HEK293 (cell line): ENCODE measurements at regions not wholly inside any gene's neighbourhood (a gene's known extent, or its start where the extent isn't known, plus 50 kb on each side); places are given as distances from the start of the nearest gene placed in this dataset.

ENCODE experiments used
- CTCF ChIA-PET: fragments of 350-600 bp; formaldehyde crosslinking; extraction: SDS; loops from one replicate; lab custom pipeline; 2021; ENCODE audit warnings: antibody characterized with exemption; lab: Yijun Ruan, JAX
- POLR2A ChIA-PET: fragments of 300-600 bp; formaldehyde crosslinking; extraction: SDS; loops from one replicate; lab custom pipeline; 2020; ENCODE audit warnings: antibody characterized with exemption, inconsistent platforms; lab: Yijun Ruan, JAX
- H3K27ac ChIP-seq: fragments of 200-500 bp; sonication (Bioruptor generic); 2 replicates; pipeline ENCODE4 v1.5.1; 2014; ENCODE audit warnings: low read depth, low read length, control low read depth, inconsistent platforms; ENCODE audit errors: extremely low read depth
- H3K36me3 ChIP-seq, 2 experiments: fragments of 200-500 bp in 1 of 2; sonication (Bioruptor generic) in 1 of 2; 1 replicate in 1 of 2; 2 replicates in 1 of 2; pipeline ENCODE4 v1.5.1; 2014 to 2017; ENCODE audit warnings: inconsistent platforms in 2 of 2, low read length in 2 of 2; ENCODE audit not compliant: control insufficient read depth in 2 of 2, insufficient read depth in 1 of 2
- H3K4me1 ChIP-seq: fragments of 200-500 bp; sonication (Bioruptor generic); 2 replicates; pipeline ENCODE4 v1.5.1; 2014; ENCODE audit warnings: mild to moderate bottlenecking, low read length, inconsistent platforms; ENCODE audit not compliant: control insufficient read depth, insufficient read depth
- H3K4me3 ChIP-seq: 2 replicates; pipeline ENCODE4 v1.5.1; 2011; ENCODE audit warnings: low read depth, mild to moderate bottlenecking, control low read depth, low read length, moderate library complexity
- H3K9me3 ChIP-seq: fragments of 200-500 bp; sonication (Bioruptor generic); 2 replicates; pipeline ENCODE4 v1.5.1; 2014; ENCODE audit warnings: low read depth, low read length, inconsistent platforms; ENCODE audit not compliant: control insufficient read depth, insufficient read depth
- FEZF1 ChIP-seq: fragments of 450-650 bp; formaldehyde crosslinking; IDR thresholded peaks from 2 replicates; pipeline ENCODE4 v1.5.1; 2016; ENCODE audit warnings: missing biosample characterization, missing genetic modification characterization
- GLI2 ChIP-seq: fragments of 450-650 bp; formaldehyde crosslinking; IDR thresholded peaks from 2 replicates; pipeline ENCODE4; 2017; ENCODE audit warnings: missing biosample characterization, missing genetic modification characterization, low read depth, borderline replicate concordance
- GLI4 ChIP-seq: fragments of 450-650 bp; formaldehyde crosslinking; IDR thresholded peaks from 2 replicates; pipeline ENCODE4 v1.5.1; 2016; ENCODE audit warnings: missing biosample characterization, missing genetic modification characterization
- HOXC10 ChIP-seq: sonication (generic); formaldehyde crosslinking; IDR thresholded peaks from 2 replicates; pipeline ENCODE4 v1.8.1; 2023; ENCODE audit warnings: mild to moderate bottlenecking, missing genetic modification reagents
- KLF16 ChIP-seq: fragments of 450-650 bp; formaldehyde crosslinking; IDR thresholded peaks from 2 replicates; pipeline ENCODE4 v1.5.1; 2017; ENCODE audit warnings: missing biosample characterization, missing genetic modification characterization
- KLF9 ChIP-seq: fragments of 450-650 bp; formaldehyde crosslinking; IDR thresholded peaks from 2 replicates; pipeline ENCODE4 v1.5.1; 2016; ENCODE audit warnings: missing biosample characterization, missing genetic modification characterization, low read depth
- OVOL3 ChIP-seq: fragments of 450-650 bp; formaldehyde crosslinking; IDR thresholded peaks from 2 replicates; pipeline ENCODE4 v1.5.1; 2016; ENCODE audit warnings: missing biosample characterization, missing genetic modification characterization
- PATZ1 ChIP-seq: fragments of 450-650 bp; formaldehyde crosslinking; IDR thresholded peaks from 2 replicates; pipeline ENCODE4 v1.5.1; 2016; ENCODE audit warnings: missing biosample characterization, missing genetic modification characterization
- PBX3 ChIP-seq: sonication (generic); formaldehyde crosslinking; IDR thresholded peaks from 2 replicates; pipeline ENCODE4 v1.8.1; 2022; ENCODE audit warnings: mild to moderate bottlenecking, moderate library complexity, missing genetic modification reagents
- PRDM10 ChIP-seq: fragments of 450-650 bp; formaldehyde crosslinking; IDR thresholded peaks from 2 replicates; pipeline ENCODE4 v1.5.1; 2016; ENCODE audit warnings: missing biosample characterization, missing genetic modification characterization
- SALL2 ChIP-seq: fragments of 450-650 bp; formaldehyde crosslinking; IDR thresholded peaks from 2 replicates; pipeline ENCODE4 v1.5.0; 2017; ENCODE audit warnings: missing biosample characterization, mild to moderate bottlenecking, missing genetic modification characterization, borderline replicate concordance
- SP2 ChIP-seq: fragments of 450-650 bp; formaldehyde crosslinking; IDR thresholded peaks from 2 replicates; pipeline ENCODE4 v1.5.1; 2016; ENCODE audit warnings: missing biosample characterization, missing genetic modification characterization
- ZFP37 ChIP-seq: fragments of 450-650 bp; formaldehyde crosslinking; IDR thresholded peaks from 2 replicates; pipeline ENCODE4 v1.5.1; 2016; ENCODE audit warnings: missing biosample characterization, missing genetic modification characterization
- ZNF133 ChIP-seq: fragments of 450-650 bp; formaldehyde crosslinking; IDR thresholded peaks from 2 replicates; pipeline ENCODE4 v1.5.1; 2016; ENCODE audit warnings: missing biosample characterization, missing genetic modification characterization
- ZNF274 ChIP-seq, 2 experiments: fragments of 200-500 bp in 1 of 2; fragments of 450-650 bp in 1 of 2; sonication (Bioruptor generic) in 1 of 2; formaldehyde crosslinking in 1 of 2; IDR thresholded peaks; 2 replicates each; pipeline versions ENCODE4 v1.5.1 to v1.6.1; 2014 to 2016; ENCODE audit warnings: borderline replicate concordance in 1 of 2, inconsistent platforms in 1 of 2, low read length in 1 of 2, missing biosample characterization in 1 of 2, missing genetic modification characterization in 1 of 2
- ZNF366 ChIP-seq: fragments of 450-650 bp; formaldehyde crosslinking; conservative IDR thresholded peaks from 2 replicates; pipeline ENCODE4 v1.5.1; 2016; ENCODE audit warnings: missing biosample characterization, missing genetic modification characterization
- ZNF37A ChIP-seq: fragments of 450-650 bp; IDR thresholded peaks from 2 replicates; pipeline ENCODE4 v1.5.1; 2018; ENCODE audit warnings: missing biosample characterization, missing genetic modification characterization
- ZNF398 ChIP-seq: fragments of 450-650 bp; formaldehyde crosslinking; IDR thresholded peaks from 2 replicates; pipeline ENCODE4 v1.5.1; 2017; ENCODE audit warnings: missing biosample characterization, missing genetic modification characterization
- ZNF473 ChIP-seq: fragments of 450-650 bp; formaldehyde crosslinking; IDR thresholded peaks from 2 replicates; pipeline ENCODE4 v1.5.1; 2017; ENCODE audit warnings: missing biosample characterization, missing genetic modification characterization
- ZNF530 ChIP-seq: fragments of 450-650 bp; formaldehyde crosslinking; IDR thresholded peaks from 2 replicates; pipeline ENCODE4 v1.5.1; 2016; ENCODE audit warnings: low read depth, missing biosample characterization, missing genetic modification characterization
- ZNF560 ChIP-seq: fragments of 450-650 bp; formaldehyde crosslinking; IDR thresholded peaks from 2 replicates; pipeline ENCODE4 v1.5.1; 2017; ENCODE audit warnings: missing biosample characterization, missing genetic modification characterization, borderline replicate concordance
- ZNF670 ChIP-seq: fragments of 450-650 bp; formaldehyde crosslinking; IDR thresholded peaks from 2 replicates; pipeline ENCODE4 v1.5.1; 2016; ENCODE audit warnings: missing biosample characterization, missing genetic modification characterization, low read depth
- ZNF791 ChIP-seq: fragments of 450-650 bp; formaldehyde crosslinking; IDR thresholded peaks from 2 replicates; pipeline ENCODE4 v1.5.1; 2016; ENCODE audit warnings: missing biosample characterization, missing genetic modification characterization
- ZSCAN30 ChIP-seq: fragments of 450-650 bp; IDR thresholded peaks from 2 replicates; pipeline ENCODE4 v1.5.1; 2018; ENCODE audit warnings: missing biosample characterization, mild to moderate bottlenecking, missing genetic modification characterization, moderate library complexity
- TF ChIP-seq, protein P1 (sequence below): fragments of 450-650 bp; IDR thresholded peaks from 2 replicates; pipeline ENCODE4 v1.5.1; 2018; ENCODE audit warnings: missing biosample characterization, missing genetic modification characterization

DNA sequence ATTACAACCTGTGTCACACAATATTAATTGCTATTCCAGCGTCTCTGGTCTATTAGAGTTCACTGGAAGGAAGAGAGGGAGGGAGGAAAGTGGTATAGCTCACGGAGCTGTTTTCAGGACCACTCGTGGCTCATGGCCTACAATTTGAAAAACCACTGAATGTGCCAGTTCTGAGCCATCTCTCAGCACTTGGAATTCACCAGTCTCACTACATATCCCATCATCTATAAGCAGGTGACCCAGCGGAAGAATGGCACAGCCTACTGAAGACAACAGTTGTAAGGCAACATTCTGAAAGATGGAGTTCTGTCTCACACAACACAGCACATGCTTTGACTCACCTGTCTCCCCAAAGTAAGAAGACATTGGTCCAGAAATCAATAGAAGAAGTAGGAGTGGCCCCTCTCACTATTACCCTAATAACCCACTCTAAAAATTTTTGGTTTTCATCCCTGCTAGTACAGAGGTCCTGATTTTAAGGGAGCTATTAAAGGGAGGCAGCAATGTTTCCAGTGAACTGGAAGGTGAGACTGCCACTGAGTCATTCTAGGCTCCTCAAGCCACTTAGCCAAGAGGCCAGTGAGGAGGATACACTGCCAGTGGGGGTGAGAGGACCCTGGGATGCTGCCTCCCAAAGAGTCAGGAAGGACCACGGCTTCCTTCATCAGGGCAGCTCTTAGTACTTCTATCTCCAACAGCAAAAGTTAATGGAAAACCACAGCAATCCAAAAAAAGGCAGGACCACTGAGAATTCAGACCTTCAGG is 50.0 kb upstream of the DOCK9 start:
- no peaks in the 10 kb centered on the region for H3K36me3 ChIP-seq
- no peaks in the 10 kb centered on the region for H3K9me3 ChIP-seq
- CTCF ChIA-PET: interaction anchor here (0.6 to 1.5 kb wide), 4 partner anchors 10 to 551 kb away, joined by 3 read pairs; no protein-coding TSS in a partner anchor
- H3K4me3 ChIP-seq: no peak overlapping the region
- H3K4me1 ChIP-seq: no peaks in the 10 kb centered on the region
- TF ChIP-seq OVOL3 (no peak), KLF9 (tag by site-specific recombination) (no peak), ZNF398 (tag by site-specific recombination) (no peak), ZNF366 (tag by site-specific recombination) (no peak), ZNF37A (no peak), ZNF560 (no peak), ZFP37 (tag by site-specific recombination) (no peak), ZNF274 (IDR thresholded peaks at IDR 0.05; ENCODE audit: low read length) (no peak), ZNF274 (tag by site-specific recombination; IDR thresholded peaks at IDR 0.05; ENCODE audit: borderline replicate concordance) (no peak), FEZF1 (tag by site-specific recombination) (no peak), ZNF473 (tag by site-specific recombination) (no peak), ZNF791 (tag by site-specific recombination) (no peak), GLI4 (tag by site-specific recombination) (no peak), ZNF670 (tag by site-specific recombination) (no peak), ZSCAN30 (tag by site-specific recombination) (no peak), ZNF133 (tag by site-specific recombination) (no peak), HOXC10 (no peak), PRDM10 (tag by site-specific recombination) (no peak), KLF16 (tag by site-specific recombination) (no peak)
- no peak overlapping the region for H3K27ac ChIP-seq
- POLR2A ChIA-PET: no interaction called here

DNA sequence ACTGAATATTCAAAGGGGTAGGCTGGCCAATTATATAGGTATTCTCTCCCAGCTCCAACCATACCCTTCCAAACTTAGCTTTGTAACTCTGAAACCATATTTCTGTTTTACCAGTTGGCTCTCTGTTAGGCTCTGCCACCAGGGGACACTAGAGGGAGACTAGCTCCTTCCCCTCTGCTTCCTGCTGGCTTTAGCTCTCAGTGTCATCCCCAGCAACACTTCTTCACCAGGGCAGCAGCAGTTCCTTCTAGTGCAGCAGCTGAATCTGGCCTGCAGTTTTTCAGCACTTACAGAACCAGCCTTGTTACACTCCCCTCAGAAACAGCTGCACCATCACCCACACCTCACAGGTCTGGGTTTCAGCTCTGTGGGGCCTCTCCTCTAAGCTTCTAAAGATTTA is 51.0 kb upstream of the DOCK9 start:
- H3K9me3 ChIP-seq: no peaks in the 10 kb centered on the region
- H3K4me3 ChIP-seq: no peak overlapping the region
- CTCF ChIA-PET: interaction anchor here (0.6 to 1.5 kb wide), 4 partner anchors 9 to 129 kb away, joined by 3 read pairs; no protein-coding TSS in a partner anchor
- no peaks in the 10 kb centered on the region for H3K4me1 ChIP-seq
- POLR2A ChIA-PET: no interaction called here
- H3K36me3 ChIP-seq: no peaks in the 10 kb centered on the region
- H3K27ac ChIP-seq: no peak overlapping the region
- TF ChIP-seq GLI2 (tag by site-specific recombination): no peak
- TF ChIP-seq SALL2 (tag by site-specific recombination): no peak
- no peak for TF ChIP-seq SP2 (tag by site-specific recombination)
- no peak for TF ChIP-seq ZNF366 (tag by site-specific recombination)
- TF ChIP-seq, protein P1, sequence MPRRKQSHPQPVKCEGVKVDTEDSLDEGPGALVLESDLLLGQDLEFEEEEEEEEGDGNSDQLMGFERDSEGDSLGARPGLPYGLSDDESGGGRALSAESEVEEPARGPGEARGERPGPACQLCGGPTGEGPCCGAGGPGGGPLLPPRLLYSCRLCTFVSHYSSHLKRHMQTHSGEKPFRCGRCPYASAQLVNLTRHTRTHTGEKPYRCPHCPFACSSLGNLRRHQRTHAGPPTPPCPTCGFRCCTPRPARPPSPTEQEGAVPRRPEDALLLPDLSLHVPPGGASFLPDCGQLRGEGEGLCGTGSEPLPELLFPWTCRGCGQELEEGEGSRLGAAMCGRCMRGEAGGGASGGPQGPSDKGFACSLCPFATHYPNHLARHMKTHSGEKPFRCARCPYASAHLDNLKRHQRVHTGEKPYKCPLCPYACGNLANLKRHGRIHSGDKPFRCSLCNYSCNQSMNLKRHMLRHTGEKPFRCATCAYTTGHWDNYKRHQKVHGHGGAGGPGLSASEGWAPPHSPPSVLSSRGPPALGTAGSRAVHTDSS: no peak
- TF ChIP-seq PATZ1: no peak
- no peak for TF ChIP-seq ZNF530
- no peak for TF ChIP-seq PBX3
